ENCODE measurements at regions not wholly inside any gene's neighbourhood (a gene's known extent, or its start where the extent isn't known, plus 50 kb on each side); places are given as distances from the start of the nearest gene placed in this dataset.

DNA sequence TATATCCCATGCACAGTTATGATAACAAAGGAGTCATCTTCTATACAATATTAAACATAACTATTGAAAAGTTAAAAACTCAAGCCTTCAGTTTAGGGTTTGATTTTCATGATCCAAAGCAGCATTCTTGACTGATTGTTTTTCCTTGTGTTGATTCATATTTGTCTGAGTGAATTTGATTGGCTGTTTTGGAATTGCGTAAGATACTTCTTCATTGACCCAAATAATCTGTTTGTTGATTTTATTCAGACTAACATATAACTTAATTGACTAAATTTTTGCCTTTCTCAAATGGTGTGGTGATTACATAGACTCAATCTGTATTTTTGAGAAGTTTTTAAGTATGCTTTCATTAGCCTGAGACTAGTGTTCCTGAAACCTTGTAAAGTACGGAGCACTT lies 305.7 kb upstream of the TNP1 start:
- TF ChIP-seq EP300 (IDR thresholded peaks at IDR 0.05) (no peak), CTCF (IDR thresholded peaks at IDR 0.05) (no peak), POLR2A (IDR thresholded peaks at IDR 0.05) (no peak), POLR2AphosphoS5 (IDR thresholded peaks at IDR 0.05) (no peak)
